IMR-90 (cell line): ENCODE measurements at regions not wholly inside any gene's neighbourhood (a gene's known extent, or its start where the extent isn't known, plus 50 kb on each side); places are given as distances from the start of the nearest gene placed in this dataset.

Source experiments
- ATAC-seq: fragments of 200-7000 bp; cut with Tn5 transposase; 2 replicates; pipeline ENCODE4 v1.9.1; 2020; ENCODE audit warnings: low read depth, mild to moderate bottlenecking, moderate library complexity
- BruUV-seq: library from RNA; stranded (reverse); fragments of 400-500 nt; replicated peaks from 2 replicates; lab custom pipeline; 2021; lab: Mats Ljungman, UMichigan
- CTCF ChIA-PET: fragments of 300-600 bp; formaldehyde crosslinking; extraction: SDS; loops from one replicate; lab custom pipeline; 2021; ENCODE audit warnings: antibody characterized with exemption; lab: Yijun Ruan, JAX
- POLR2A ChIA-PET: fragments of 300-600 bp; sonication (Branson Sonifier 250); formaldehyde crosslinking; loops from one replicate; lab custom pipeline; 2022; ENCODE audit warnings: antibody characterized with exemption; ENCODE audit not compliant: unreplicated experiment; lab: Charles Lee
- DNase-seq: peaks from one replicate; pipeline ENCODE4 v3.0.0; 2013
- H2AFZ ChIP-seq: replicated peaks from 2 replicates; pipeline ENCODE3; 2013; ENCODE audit warnings: low read length, mild to moderate bottlenecking; ENCODE audit not compliant: poor library complexity
- H2AK5ac ChIP-seq: 2 replicates; pipeline ENCODE4 v1.6.1; 2013; ENCODE audit warnings: low read depth, low read length, inconsistent platforms
- H2AK9ac ChIP-seq: replicated peaks from 2 replicates; pipeline ENCODE3; 2013; ENCODE audit warnings: mild to moderate bottlenecking, low read depth, low read length, moderate library complexity; ENCODE audit not compliant: poor library complexity
- H2BK120ac ChIP-seq: 2 replicates; pipeline ENCODE4 v1.6.1; 2013; ENCODE audit warnings: low read depth, low read length, inconsistent platforms
- H2BK15ac ChIP-seq: 3 replicates; pipeline ENCODE4 v1.6.1; 2013; ENCODE audit warnings: low read depth, low read length, inconsistent platforms
- H2BK20ac ChIP-seq: 2 replicates; pipeline ENCODE4 v1.6.1; 2013; ENCODE audit warnings: low read depth, mild to moderate bottlenecking, inconsistent platforms, low read length, moderate library complexity
- H2BK5ac ChIP-seq: 2 replicates; pipeline ENCODE4 v1.6.1; 2013; ENCODE audit warnings: mild to moderate bottlenecking, low read depth, low read length, inconsistent platforms; ENCODE audit not compliant: poor library complexity, severe bottlenecking
- H3K14ac ChIP-seq: replicated peaks from 2 replicates; pipeline ENCODE4 v1.6.1; 2013; ENCODE audit warnings: low read depth, low read length, inconsistent platforms
- H3K18ac ChIP-seq: 2 replicates; pipeline ENCODE4 v1.6.1; 2013; ENCODE audit warnings: low read depth, low read length, control low read depth
- H3K23ac ChIP-seq: 2 replicates; pipeline ENCODE4 v1.6.1; 2013; ENCODE audit warnings: low read depth, low read length, inconsistent platforms
- H3K27ac ChIP-seq: 2 replicates; pipeline ENCODE4 v1.5.1; 2013; ENCODE audit warnings: mild to moderate bottlenecking, control low read depth, low read length; ENCODE audit not compliant: insufficient read depth
- H3K27me3 ChIP-seq: 2 replicates; pipeline ENCODE4 v1.6.1; 2013; ENCODE audit warnings: low read length; ENCODE audit not compliant: control insufficient read depth, insufficient read depth
- H3K36me3 ChIP-seq: 2 replicates; pipeline ENCODE4 v1.6.1; 2013; ENCODE audit warnings: low read length, mixed read lengths; ENCODE audit not compliant: control insufficient read depth, insufficient read depth
- H3K4ac ChIP-seq: 2 replicates; pipeline ENCODE4 v1.6.1; 2013; ENCODE audit warnings: low read depth, low read length, inconsistent platforms
- H3K4me1 ChIP-seq: 2 replicates; pipeline ENCODE4 v1.6.1; 2013; ENCODE audit warnings: low read length, mixed read lengths; ENCODE audit not compliant: control insufficient read depth, insufficient read depth
- H3K4me2 ChIP-seq: 2 replicates; pipeline ENCODE4 v1.6.1; 2013; ENCODE audit warnings: low read depth, mild to moderate bottlenecking, control low read depth, low read length, moderate library complexity
- H3K4me3 ChIP-seq: 2 replicates; pipeline ENCODE4 v1.5.1; 2013; ENCODE audit warnings: low read depth, mild to moderate bottlenecking, control low read depth, low read length, moderate library complexity; ENCODE audit not compliant: insufficient read depth
- H3K56ac ChIP-seq: 2 replicates; pipeline ENCODE4 v1.6.1; 2013; ENCODE audit warnings: low read length, inconsistent platforms; ENCODE audit not compliant: insufficient read depth; ENCODE audit errors: extremely low read depth
- H3K79me1 ChIP-seq, 2 experiments: 2 replicates each; pipeline ENCODE4 v1.6.1; 2013; ENCODE audit warnings: low read length in 2 of 2, inconsistent platforms in 1 of 2, low read depth in 1 of 2
- H3K9ac ChIP-seq: 2 replicates; pipeline ENCODE4 v1.6.1; 2013; ENCODE audit warnings: low read depth, low read length, control low read depth
- H3K9me1 ChIP-seq: 2 replicates; pipeline ENCODE4 v1.6.1; 2013; ENCODE audit warnings: low read length, inconsistent platforms; ENCODE audit not compliant: insufficient read depth
- H3K9me3 ChIP-seq: 2 replicates; pipeline ENCODE4 v1.6.1; 2013; ENCODE audit warnings: low read length; ENCODE audit not compliant: control insufficient read depth, insufficient read depth
- H4K20me1 ChIP-seq: 2 replicates; pipeline ENCODE4 v1.6.1; 2013; ENCODE audit warnings: low read length, inconsistent platforms; ENCODE audit not compliant: insufficient read depth
- H4K5ac ChIP-seq: 2 replicates; pipeline ENCODE4 v1.6.1; 2013; ENCODE audit warnings: mild to moderate bottlenecking, low read depth, low read length, control low read depth
- H4K8ac ChIP-seq, 2 experiments: 2 replicates each; pipeline ENCODE4 v1.6.1; 2013; ENCODE audit warnings: low read depth in 2 of 2, low read length in 2 of 2, control low read depth in 1 of 2, inconsistent platforms in 1 of 2
- H4K91ac ChIP-seq: 2 replicates; pipeline ENCODE4 v1.6.1; 2013; ENCODE audit warnings: low read depth, low read length, inconsistent platforms; ENCODE audit not compliant: insufficient read depth
- BHLHE40 ChIP-seq: fragments of 150-350 bp; IDR thresholded peaks from 2 replicates; pipeline ENCODE4 v1.6.1; 2016; ENCODE audit warnings: mild to moderate bottlenecking, low read depth, low read length
- CEBPB ChIP-seq: IDR thresholded peaks from 2 replicates; pipeline ENCODE4 v1.6.1; 2012; ENCODE audit warnings: low read depth, low read length, improper control_type of control experiment
- CHD1 ChIP-seq: IDR thresholded peaks from 2 replicates; pipeline ENCODE4 v1.6.1; 2012; ENCODE audit warnings: low read depth, low read length, improper control_type of control experiment
- FOS ChIP-seq: fragments of 150-350 bp; IDR thresholded peaks from 2 replicates; pipeline ENCODE4 v1.6.1; 2016; ENCODE audit warnings: low read depth, low read length
- MXI1 ChIP-seq: IDR thresholded peaks from 2 replicates; pipeline ENCODE4 v1.6.1; 2012; ENCODE audit warnings: low read depth, mild to moderate bottlenecking, low read length, moderate library complexity, borderline replicate concordance
- NFE2L2 ChIP-seq: fragments of 150-350 bp; IDR thresholded peaks from 2 replicates; pipeline ENCODE4 v1.6.1; 2016; ENCODE audit warnings: low read depth, mild to moderate bottlenecking, low read length
- RCOR1 ChIP-seq: IDR thresholded peaks from 2 replicates; pipeline ENCODE4 v1.6.1; 2012; ENCODE audit warnings: mild to moderate bottlenecking, low read length, improper control_type of control experiment; ENCODE audit not compliant: insufficient replicate concordance
- WGBS, 2 experiments: methylation state at CpG; one replicate each; pipeline versions ENCODE4 v1.1.5 to v1.1.7; 2013; ENCODE audit warnings: missing lambda C conversion rate in 2 of 2; ENCODE audit not compliant: insufficient read length in 1 of 2; ENCODE audit errors: extremely low coverage in 2 of 2; 5-methylcytosine and 5-hydroxymethylcytosine counted together
- dilution Hi-C: fragments of 300-500 bp; cut with HindIII; formaldehyde crosslinking; loops from one replicate; pipeline ENCODE4 v1.14.3; 2018; ENCODE audit warnings: low sequenced_read_pairs; ENCODE audit not compliant: unreplicated experiment
- in situ Hi-C: fragments of 300-500 bp; cut with MboI; formaldehyde crosslinking; loops from 3 replicates; pipeline ENCODE4 v1.14.3; 2019; ENCODE audit warnings: low sequenced_read_pairs, inconsistent platforms, mixed read lengths
- intact Hi-C: fragments of 100-400 bp; cut with micrococcal nuclease; formaldehyde crosslinking; loops from 2 replicates; pipeline ENCODE4 v1.10.0; 2022
- TF ChIP-seq, protein P1 (sequence below): fragments of 150-350 bp; IDR thresholded peaks from 2 replicates; pipeline ENCODE4 v1.6.1; 2017; ENCODE audit warnings: mild to moderate bottlenecking, antibody characterized with exemption, low read length, low read depth

GRCh38 chr3:13700362-13700761, 151.4 kb downstream of the FBLN2 start:
- Histone ChIP-seq H3K18ac (no peak overlapping the region), H3K79me1 (no peaks in the 10 kb centered on the region), H3K27me3 (no peaks in the 10 kb centered on the region), H2BK120ac (no peak overlapping the region), H4K8ac (no peak overlapping the region), H3K4ac (no peak overlapping the region), H2AK9ac (no peak overlapping the region), H3K27ac (no peak overlapping the region), H4K91ac (no peak overlapping the region), H3K4me3 (no peak overlapping the region), H4K20me1 (no peaks in the 10 kb centered on the region), H3K36me3 (no peaks in the 10 kb centered on the region), H2BK15ac (no peak overlapping the region), H3K9me1 (no peaks in the 10 kb centered on the region), H3K23ac (no peak overlapping the region), H3K9ac (no peak overlapping the region), H3K56ac (no peak overlapping the region), H3K4me1 (no peaks in the 10 kb centered on the region), H2AK5ac (no peak overlapping the region), H3K14ac (no peak overlapping the region), H2AFZ (no peak overlapping the region), H2BK20ac (no peak overlapping the region), H3K9me3 (peaks cover 2% of the 10 kb centered on the region; the same call in 1 of the 2 replicates), H4K5ac (no peak overlapping the region), H2BK5ac (no peak overlapping the region), H3K4me2 (no peak overlapping the region)
- DNase-seq (no peak), ATAC-seq (no peak)
- intact Hi-C loops (no loop called here), in situ Hi-C loops (no loop called here), dilution Hi-C loops (no loop called here)
- no TSS peak for BruUV-seq
- TF ChIP-seq CEBPB (no peak), BHLHE40 (no peak), FOS (no peak), NFE2L2 (no peak), MXI1 (no peak), CHD1 (no peak), RCOR1 (no peak)
- TF ChIP-seq, protein P1, sequence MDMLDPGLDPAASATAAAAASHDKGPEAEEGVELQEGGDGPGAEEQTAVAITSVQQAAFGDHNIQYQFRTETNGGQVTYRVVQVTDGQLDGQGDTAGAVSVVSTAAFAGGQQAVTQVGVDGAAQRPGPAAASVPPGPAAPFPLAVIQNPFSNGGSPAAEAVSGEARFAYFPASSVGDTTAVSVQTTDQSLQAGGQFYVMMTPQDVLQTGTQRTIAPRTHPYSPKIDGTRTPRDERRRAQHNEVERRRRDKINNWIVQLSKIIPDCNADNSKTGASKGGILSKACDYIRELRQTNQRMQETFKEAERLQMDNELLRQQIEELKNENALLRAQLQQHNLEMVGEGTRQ, result no peak
- POLR2A ChIA-PET, result no interaction called here
- WGBS, 2 experiments, result 6% methylated on average over 3 of the region's 7 CpGs; no CpG with 5 or more reads in 1 of the 2 experiments
- CTCF ChIA-PET, result no interaction called here
